ENCODE measurements at regions not wholly inside any gene's neighbourhood (a gene's known extent, or its start where the extent isn't known, plus 50 kb on each side); places are given as distances from the start of the nearest gene placed in this dataset.

GRCh38 chr16:80199614-80200013, 341.2 kb upstream of the DYNLRB2 start:
- no peak for TF ChIP-seq CTCF (IDR thresholded peaks at IDR 0.05)
- TF ChIP-seq POLR2A (IDR thresholded peaks at IDR 0.05): no peak
